ENCODE measurements at regions not wholly inside any gene's neighbourhood (a gene's known extent, or its start where the extent isn't known, plus 50 kb on each side); places are given as distances from the start of the nearest gene placed in this dataset.
"Not testable (repeated sequence)": the region's sequence is repeated elsewhere in the genome, so short reads cannot be mapped to it uniquely, and the experiment has no call there.

DNA sequence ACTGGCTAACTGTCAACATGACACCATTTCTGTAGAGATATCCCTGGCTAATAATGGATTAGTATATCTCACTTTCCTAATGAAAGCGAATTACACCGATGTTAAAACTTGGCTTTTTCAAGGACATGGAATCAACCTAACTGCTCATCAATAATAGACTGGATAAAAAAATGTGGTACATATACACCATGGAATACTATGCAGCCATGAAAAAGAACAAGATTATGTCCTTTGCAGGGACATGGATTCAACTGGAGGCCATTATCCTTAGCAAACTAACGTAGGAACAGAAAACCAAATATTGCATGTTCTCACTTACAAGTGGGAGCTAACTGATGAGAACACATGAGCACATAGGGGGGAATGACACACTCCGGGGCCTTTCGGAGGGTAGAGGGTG, 62.6 kb downstream of the ZIC1 start:
- DNase-seq, result no peak

DNA sequence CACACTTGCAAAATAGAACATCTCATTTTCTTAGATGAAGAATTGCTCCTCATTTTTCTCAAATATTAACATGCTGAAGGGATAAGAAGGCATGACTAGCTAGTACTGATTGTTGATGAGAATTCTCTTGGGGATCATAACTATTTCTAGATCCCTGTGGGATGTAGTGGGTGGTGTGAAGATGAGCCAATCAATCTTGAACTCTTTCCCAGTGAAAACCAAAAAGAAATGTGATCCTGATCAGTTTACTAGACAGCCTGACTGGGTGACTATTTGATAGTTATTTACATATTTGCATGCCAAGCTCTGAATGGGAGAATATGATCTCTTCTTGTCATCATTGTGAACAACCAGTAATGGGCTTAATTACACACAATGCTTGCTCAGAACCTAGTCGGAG, 63.7 kb downstream of the ZIC1 start:
- no peak for DNase-seq

DNA sequence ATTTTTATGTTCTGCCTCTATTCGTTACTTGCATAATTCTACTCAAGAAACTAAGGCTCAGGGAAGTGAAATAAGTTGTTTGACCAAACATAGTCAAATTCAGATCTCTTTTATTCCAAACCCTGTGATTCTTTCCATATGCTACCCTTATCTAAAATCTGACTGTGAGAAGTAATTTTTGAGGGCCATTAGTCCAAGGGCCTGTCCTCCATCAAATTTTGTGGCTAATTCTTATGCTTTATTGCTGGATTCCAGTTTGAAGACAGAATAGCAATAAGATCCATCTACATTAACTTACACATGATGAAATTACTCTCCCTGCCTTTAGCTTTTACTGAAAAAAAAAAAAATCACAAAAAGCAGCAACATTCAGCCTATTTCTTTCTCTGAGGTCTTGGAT, 74.0 kb downstream of the ZIC1 start:
- DNase-seq, result no peak

DNA sequence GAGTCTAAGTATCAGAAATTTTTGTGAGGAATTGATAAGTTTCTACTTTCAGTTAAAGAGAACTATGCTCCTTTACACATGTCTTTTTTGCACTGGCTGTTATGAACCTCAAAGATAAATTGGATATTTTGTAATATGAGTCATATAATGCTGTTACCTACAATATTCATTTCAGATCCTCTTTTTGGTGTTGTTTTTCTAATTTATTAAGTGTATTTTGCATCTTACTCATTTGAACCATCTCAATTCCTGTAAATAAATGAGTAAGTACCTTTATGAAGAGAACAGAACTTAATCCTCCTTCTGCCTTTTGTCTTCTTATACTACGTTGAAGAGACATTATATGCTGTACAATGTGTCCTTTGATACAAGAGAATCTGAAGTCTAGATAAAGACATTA, 74.4 kb downstream of the ZIC1 start:
- DNase-seq, result no peak

DNA sequence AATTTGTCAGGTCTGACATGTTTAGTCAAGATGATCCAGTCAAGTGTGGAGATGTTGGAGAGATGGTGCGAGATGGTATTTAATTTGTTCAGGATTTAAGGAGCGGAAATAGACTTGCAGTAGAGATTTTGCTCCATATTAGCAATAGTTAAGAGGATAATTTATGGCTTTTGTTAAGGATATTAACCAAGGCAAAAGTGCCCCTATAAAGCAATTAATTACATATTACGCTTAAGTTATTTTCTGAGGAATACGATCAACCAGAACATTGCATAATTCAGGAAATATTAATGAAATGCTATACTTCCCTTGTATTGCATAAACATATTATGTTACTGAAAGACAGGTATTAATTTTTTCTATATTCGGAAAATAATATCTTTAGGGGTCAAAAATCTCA, 83.9 kb downstream of the ZIC1 start:
- DNase-seq, result no peak

DNA sequence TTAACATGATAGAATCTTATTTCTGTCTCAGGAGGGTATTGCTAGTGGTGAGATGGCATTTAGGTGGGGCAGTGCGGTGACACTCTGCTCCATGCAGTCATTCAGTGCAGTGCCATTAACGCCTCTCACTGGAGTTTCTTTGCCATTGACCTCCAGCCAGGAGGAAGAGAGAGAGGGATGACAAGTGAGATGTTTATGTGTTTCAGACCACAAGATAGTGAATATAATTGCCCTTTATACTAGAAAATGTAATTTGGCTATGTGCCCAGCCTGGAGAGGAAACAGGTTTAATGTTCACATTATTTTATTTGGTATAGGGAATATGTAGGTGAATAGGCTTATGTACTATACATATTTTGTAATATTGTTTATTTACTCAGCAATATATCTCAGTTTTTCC, 84.5 kb downstream of the ZIC1 start:
- no peak for DNase-seq

DNA sequence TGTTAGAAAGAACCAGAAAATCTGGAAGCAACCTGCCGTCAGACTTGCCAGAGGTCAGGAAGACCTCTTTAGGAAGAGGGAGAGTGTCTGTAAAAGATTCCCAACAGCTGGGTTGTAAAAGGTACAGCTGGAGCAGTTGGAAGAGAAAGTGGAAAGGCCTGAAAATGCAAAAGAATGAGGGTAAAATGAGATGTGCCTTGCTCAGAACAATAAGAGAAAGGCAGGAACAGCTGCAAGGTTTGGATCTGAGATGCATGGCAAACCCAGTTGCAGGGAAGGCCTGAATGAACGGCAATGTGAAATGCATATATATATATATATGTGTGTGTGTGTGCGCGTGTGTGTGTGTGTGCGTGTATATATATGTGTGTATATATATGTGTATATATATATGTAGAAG, 88.1 kb downstream of the ZIC1 start:
- DNase-seq, result no peak

DNA sequence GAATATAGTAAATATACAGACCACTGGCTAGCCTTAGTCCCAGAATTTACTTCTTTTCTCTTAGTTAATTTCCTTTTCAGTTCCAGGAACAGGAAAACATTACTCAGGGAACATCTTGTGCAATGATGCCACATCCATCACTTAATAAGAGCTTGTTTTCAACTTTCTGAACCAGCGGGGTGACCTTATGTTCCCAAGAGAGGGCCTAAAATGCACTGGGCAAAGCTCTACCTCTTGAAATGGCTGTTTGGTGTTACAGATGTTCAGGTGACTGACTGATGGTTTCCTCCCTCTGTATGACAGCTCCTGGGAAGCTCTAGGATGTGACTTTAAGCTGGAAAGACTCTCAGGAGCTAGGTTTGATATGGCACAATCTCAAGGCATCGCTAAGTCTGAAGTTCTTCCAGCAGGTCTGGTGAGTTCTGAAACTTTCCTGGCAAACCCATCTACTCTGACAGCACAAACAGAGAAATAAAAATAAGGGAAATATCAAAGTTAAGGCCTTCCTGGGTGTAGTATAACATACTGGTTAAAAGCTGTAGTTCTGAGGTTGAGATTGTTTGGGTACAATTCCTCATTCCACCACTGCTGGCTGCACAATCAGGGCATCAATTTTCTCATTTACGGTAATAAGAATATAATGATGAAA, 98.6 kb downstream of the ZIC1 start:
- DNase-seq, result no peak

DNA sequence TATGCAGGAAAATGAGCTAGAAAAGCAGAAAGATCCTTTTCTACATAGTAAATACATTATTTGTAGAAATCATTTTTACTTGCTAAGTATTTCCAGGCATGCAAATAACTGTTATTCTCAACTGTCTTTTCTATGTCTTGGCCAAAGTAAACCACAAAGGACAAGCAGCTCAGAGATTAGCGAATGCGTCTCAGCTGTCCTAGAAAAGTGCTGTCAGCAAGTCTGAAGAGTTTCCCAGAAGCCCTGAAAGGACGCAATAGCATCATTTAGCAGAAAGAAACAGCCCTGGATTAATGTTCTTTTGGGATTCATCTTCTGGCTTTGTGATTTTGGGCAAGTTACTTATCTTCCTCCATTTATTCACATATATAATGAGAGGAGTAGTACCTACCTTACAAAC, 100.3 kb downstream of the ZIC1 start:
- no peak for DNase-seq

DNA sequence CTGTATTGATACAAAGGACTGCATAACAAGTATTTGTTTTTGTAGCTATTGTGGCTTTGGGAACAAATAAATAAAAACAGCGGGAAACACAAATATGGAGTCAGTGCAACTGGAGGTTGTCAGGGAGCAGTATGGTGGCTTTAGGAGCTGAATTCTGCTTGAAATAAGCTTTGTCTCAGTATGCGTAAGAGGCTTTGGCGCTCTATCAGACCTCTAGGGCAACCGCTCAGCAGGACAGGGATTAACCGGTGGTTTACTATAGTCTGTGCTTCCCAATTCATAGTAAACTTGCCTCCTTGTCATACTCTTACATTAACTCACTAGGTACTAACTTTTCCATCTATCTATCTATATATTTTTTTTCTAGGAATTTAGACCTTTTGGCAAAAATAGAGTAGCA, 104.6 kb downstream of the ZIC1 start:
- no peak for DNase-seq

DNA sequence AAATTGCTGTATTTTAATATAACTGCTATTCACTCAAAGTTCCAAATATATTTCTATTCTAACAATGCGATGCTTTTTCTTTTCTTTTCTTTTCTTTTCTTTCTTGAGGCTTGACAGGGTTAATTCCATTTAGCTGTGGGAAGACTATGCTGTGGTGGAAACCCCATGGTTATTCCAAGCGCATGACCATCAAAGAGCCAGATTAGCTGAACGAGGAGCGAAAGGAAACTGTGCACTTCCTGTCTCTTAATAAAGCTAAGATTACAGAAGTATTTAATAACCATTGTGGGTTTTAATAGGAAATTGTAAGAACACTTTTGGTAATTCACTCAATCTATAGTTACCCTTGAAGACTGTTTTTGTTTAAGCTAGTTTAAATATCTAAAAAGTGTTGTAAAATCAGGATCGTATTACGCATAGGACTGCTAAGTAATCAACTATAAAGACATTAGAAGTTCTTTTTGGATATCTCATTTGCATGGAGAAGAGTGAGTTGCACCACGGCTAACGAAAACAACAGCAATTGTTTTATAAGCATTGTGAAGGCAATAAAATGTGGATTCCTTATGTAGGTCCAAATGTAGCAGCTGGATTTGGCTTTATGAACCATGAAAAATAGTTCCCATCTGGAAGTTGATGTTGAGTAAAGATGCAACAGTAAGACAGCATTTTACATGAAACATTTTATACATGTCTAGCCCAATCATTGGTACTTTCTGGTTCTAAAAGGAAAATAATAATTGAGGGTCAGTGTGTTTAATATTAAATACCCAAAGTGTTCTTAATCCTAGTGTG, 105.4 kb downstream of the ZIC1 start:
- DNase-seq, result peak; percentile 5 to 11

DNA sequence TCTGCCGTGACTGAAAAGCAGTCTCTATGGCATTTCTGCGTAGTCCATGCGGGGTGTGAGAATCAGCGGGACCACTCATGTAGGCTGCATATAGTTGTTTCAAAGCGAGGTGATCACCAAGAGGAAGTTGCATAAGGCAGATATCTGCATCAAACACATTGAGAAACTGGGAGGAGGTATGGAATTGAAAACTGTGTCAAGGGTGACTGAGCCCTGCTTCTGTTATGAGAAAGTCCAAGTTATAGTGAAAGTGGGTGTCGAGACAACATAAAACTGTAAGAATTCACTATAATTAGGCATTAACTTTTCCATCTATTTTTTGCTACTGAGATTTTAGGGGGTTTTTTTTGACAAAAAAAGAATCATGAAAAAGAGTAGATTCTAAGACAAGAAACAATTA, 109.3 kb downstream of the ZIC1 start:
- no peak for DNase-seq

DNA sequence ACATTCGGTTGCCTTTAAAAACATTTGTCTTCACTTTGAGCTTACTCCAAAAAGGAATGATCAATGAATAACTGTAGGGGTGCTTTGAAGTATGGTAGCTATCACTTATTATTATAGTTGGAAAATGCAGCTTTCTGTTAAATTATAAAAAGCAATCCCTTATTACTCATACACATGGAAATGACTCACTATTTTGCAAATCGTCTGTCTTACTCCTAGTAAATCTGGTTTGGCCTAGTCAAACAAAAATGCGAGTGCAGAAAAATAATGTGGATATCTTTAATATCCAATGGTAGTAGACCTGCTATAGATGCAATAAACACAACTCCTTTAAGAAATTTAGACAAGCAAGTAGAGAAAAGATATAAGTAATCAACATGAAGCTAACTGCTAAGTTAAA, 112.5 kb downstream of the ZIC1 start:
- no peak for DNase-seq

DNA sequence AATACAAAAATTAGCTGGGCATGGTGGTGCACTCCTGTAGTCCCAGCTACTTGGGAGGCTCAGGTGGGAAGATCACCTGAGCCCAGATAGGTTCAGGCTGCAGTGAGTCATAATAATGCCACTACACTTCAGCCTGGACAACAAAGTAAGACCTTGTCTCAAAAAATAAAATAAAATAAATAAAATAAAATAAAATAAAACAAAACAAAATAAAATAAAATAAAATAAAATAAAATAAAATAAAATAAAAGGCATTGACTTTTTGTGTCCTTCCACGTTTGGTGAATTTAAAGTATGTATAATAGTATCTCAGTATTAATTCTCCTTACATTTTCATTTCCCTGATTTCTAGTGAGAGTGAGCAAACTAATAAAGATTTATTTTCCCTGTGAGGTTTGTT, 113.6 kb downstream of the ZIC1 start:
- DNase-seq, result not testable (repeated sequence)

DNA sequence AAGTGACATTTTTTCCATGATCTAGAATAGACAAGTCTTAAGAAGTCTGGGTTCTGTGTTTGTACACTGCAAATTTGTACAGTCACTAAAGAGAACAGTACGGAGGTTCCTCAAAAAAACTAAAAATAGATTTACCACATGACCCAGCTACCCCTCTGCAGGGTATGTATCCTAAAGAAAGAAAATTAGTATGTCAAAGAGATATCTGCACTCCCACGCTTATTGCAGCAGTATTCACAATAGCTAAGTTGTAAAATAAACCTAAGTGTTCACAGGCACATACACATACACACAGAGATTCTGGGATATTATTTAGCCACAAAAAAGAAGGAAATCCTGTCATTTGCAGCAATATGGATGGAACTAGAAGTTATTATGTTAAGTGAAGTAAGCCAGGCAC, 120.4 kb downstream of the ZIC1 start:
- DNase-seq, result peak; percentile 63 to 78

DNA sequence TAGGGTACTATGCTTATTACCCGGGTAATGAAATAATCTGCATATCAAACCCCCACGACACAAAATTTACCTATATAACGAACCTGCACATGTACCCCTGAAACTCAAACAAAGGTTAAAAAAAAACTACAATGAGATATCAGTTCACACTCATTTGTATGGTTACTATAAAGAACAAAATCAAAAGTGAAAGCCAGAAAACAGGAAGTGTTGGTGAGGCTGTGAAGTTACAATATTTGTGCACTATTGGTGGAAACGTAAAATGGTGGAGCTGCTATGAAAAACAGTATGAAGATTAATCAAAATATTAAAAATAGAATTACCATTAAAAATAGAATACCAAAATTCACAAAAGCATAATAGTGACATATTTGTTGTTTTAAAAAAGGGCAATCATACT, 128.9 kb downstream of the ZIC1 start:
- peak in 1 of 2 experiments; percentile 29 for DNase-seq

DNA sequence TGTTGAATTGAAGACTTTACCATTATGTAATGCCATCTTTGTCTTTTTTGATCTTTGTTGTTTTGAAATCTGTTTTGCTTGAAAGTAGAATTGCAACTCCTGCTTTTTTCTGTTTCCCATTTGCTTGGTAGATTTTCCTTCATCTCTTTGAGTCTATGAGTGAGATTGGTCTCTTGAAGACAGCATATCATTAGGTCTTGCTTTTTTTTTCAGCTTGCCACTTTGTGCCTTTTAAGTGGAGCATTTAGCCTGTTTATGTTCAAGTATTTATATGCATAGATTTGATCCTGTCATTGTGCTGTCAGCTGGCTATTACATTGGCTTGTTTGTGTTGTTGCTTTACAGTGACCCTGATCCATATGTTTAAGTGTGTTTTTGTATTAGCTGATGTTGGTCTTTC, 131.8 kb downstream of the ZIC1 start:
- no peak for DNase-seq

DNA sequence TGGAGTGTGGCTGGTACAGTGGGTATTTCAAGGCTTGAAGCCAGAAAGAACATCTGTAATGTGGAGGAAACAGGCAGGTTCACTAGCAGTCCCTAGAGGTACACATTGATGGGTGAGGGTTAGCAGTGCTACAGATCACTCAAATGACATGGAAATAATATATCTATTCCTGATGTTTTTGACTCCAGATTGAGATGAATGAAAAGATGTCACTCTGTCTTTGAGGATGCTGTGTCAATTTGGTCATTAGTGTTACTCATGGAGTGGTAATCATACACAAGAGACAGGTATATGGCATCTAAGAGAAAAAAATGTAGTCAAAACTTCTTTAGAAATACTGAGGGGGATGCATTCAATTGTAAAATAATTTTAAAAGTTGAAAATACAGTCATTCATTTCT, 135.1 kb downstream of the ZIC1 start:
- DNase-seq, result no peak

DNA sequence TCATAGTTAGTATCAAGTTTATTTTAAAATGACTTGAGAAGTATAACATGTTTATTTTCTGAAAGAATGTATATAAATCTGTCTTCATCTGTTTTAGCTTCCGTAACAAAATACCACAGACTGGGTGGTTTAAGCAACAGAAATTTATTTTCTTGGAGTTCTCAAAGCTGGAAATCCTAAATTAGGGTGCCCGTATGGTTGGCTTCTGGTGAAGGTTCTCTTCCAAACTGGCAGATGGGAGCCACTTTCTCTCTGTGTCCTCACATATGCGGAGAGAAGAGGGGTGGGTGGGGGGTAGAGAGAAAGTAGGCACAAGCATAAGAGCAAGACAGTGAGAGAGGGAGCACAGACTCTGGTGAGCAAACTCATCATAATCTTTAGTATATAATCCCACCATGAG, 142.3 kb downstream of the ZIC1 start:
- no peak for DNase-seq

DNA sequence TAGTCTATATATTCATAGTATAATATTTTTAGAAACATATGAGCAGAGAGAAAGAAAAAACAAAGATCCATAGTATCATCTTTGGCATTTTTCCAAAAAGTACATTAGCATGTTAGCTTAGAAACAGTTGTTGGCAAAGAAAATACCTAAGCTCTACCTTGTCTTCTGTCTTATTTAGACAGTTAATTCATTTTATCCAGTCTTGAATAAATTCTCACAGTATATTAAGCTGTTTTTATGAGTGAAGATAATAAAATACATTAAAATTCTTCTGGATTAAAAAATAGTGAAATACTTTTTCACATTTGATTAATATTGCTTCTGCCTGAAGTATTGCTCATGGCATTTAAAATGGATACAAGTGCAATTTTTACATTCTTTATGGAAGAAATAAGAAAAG, 145.2 kb downstream of the ZIC1 start:
- DNase-seq, result no peak

DNA sequence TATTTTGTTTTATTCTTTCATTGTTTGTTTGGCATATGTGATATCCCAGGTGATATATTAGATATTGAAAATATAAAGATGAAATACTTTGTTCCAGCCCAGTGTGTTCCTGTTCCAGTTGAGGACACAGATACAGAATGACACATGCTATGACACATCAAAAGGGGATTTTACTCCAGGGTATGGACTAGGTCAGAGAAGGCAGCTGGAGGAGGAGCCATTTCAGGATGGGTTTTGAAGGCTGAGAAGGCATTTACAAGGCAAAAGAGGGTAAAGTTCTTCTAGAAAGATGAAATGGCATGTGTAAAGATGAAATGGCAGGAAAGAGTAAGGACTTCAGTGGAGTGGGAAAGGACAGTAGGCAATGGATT, 163.8 kb downstream of the ZIC1 start:
- no peak for DNase-seq

DNA sequence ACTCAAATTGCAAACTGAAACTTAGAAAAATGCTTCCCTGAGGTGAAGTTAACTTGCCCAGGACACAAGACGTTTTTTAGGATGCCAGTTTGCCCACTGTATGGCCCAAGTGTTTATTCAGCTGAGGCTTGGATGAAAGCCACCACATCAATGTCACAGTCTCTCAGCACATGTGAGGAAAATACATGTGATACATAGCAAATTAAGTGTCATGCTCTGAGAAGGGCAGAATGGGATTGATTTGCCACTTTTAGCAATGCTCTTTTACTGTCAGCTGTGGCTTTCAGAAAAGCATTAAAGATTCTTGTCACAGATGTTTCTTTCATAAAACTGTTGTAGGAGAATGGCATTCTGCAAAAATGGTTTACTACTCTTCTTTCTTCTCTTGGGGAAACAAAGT, 165.5 kb downstream of the ZIC1 start:
- no peak for DNase-seq

DNA sequence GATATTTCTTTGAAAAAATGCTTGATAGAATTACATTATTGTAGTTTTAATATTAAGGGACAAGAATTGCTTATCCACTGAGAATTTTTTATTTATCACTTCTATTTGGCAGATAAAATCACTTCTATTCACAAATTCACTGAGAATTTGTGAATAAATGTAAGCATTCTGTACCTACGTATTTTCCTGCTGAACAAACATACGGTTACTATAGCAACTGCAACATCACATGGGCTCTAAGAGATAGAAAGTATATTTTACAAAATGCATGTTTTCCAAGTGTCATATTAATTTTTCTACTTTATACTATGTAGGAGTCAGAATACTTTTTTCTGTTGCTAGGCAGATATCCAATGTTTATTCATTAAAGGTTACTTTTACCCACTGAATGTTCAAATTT, 166.2 kb downstream of the ZIC1 start:
- DNase-seq, result no peak

DNA sequence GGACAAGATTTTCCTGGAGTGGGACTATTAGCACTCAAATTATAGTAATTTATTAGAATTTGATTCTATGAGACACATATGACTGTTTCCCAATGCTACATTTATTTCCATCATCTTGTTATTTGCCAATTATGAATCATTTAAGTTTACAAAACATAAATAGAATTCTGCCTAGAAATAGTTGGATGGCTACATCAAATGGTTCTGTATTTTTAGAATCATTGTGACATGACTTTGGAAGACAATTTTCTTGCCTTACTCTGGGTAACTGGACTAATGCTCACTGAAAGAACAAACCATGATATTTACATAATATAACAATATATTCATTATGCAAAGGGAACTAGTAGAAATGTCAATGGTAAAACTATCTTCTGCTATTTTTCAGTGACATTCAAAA, 173.5 kb downstream of the ZIC1 start:
- DNase-seq, result no peak

DNA sequence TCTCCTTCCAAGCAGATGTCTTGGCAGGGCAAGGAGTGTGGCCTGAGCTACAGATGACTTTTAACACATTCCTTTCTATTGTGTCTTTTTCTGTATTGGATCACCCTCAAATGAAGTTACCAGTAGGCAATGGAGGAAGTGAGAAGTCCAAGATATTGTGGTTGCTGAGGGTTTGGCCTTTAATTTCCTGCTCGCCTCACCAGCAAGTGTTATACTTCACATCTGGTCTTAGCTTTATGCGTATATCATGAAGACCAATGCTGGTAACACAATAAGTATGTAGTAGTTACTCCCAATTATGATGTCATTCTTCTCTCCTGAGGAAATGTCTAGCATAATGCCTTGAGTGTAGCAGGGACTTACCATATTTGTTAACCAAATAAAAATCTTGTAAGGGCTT, 179.9 kb downstream of the ZIC1 start:
- DNase-seq, result peak in 1 of 2 experiments; percentile 17
